CD4-positive, alpha-beta T cell treated with Interleukin-21 for 1 hour (primary cell): ENCODE measurements at regions not wholly inside any gene's neighbourhood (a gene's known extent, or its start where the extent isn't known, plus 50 kb on each side); places are given as distances from the start of the nearest gene placed in this dataset.

ENCODE experiments used
- DNase-seq: peaks from one replicate; pipeline ENCODE4 v3.0.0-alpha.2; 2020

- no peak for DNase-seq
Measured at GRCh38 chr10:121076776-121077715, 225.9 kb downstream of the WDR11 start.

GRCh38 chr10:121078036-121078435 is 226.9 kb downstream of the WDR11 start:
- no peak for DNase-seq

DNA sequence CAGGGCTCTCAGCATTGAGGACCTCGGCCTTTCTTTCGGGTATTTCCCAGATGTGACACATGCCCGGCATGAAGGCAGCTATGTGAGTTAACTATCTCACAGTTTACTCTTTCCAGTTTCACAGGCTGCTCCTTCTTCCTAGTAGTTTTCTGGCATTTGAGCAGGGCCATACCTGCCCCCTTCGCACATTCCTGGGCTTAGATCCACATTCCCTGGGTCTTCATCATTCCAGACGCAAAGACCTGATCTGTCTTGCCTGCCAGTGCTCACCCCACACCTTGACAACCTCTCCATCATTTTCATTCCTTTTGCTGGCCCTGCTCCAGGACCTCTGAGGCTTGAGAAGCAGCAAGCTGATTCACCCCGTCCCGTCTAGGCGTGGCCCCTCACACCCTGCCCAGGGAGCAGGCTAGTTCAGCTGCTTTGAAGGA is 227.5 kb downstream of the WDR11 start:
- DNase-seq = no peak

DNA sequence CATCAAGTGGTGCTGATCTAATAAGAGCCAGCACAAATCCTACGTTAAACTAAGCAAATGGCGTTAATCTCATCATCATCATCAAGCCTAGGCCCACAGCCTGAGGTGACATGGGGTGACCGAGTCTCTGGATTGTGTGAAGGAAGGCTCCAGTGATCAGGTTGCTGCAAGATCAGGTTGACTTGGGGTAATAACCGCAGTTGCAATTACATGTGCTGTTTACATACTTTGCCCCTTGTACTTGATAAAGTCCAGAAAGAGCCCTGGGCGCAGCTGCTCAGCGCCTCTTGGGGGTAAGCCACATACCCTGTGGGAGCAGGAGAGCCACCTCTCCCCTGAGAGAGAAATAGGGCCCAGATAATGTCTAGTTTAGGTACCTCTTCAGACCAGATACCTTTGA is 228.1 kb downstream of the WDR11 start:
- no peak for DNase-seq

- DNase-seq = no peak
Measured at GRCh38 chr10:121080281-121080891, 229.2 kb downstream of the WDR11 start.

DNA sequence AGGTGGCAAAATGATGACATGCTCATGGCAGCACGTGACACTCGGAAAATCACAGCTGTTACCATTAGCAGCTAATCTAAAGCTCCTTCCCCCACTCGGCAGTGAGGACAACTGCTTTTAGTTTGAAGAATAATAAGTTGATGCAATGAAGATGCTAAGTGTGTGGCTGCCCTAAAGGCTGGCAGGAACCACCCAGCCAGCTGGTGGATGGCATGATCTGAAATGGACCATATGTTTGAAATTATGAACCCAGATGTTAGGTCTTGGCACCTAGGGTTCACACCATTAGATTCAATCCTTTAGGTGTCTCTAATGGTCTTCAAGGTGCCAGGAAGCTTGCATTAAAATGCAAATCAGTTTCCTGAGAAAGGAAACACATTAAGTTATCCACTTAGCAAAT is 230.1 kb downstream of the WDR11 start:
- no peak for DNase-seq

DNA sequence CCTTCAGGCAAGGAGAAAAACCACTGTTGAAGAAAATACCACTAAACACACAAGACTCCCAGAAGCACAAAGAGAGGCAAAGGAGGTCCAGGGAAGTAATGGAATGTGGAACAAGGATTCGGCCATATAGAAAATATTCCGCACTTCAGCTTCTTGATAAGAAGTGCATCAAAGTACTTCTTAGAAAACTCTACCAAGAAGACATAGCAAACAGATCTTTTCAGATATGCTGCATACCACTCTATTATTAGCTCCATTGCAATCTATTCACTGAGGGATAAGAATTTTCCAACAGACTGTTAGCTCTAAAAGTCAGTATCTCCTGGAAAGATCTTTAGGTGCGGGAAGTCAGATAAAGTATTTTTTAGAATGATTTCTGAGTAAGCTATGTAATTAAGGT is 231.8 kb downstream of the WDR11 start:
- no peak for DNase-seq

- no peak for DNase-seq
Measured at GRCh38 chr10:121084016-121084674, 233.0 kb downstream of the WDR11 start.

DNA sequence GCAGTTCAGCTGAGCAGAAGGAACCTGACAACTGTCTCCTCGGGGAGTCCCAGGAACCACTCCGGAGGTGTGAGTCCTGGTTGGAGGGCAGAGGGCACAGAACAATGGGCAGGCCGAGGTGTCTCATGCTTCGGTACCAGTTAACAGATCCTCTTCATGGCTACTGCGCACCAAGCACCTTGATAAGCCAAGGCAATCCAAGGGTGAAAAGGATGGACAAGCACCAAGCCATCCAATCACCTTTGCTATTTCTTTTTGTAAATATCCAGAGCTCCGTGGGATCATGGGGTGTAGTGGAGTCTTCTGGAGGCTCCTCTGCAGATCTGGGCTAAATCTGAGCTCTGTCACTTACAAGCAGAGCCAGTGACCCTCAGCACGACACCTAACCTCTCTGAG is 233.5 kb downstream of the WDR11 start:
- no peak for DNase-seq

DNA sequence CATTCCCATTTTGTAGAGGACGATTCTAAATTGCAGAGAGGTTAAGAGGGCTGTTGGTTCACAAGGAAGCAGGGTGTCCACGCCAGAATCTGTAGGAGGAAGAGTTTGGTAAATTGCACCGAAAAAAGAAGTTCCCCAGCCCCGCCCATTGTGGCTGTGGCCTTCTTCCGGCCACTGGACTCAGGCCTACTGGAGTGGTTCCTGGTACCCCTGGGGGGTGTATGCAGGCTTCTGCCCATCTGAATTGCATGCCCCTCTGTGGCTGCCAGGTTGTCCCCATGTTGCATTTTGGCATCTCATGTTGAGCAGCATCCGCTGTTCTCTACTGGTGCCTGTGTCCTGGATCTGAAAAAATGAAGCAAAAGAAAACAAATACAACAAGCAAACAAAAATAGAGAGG is 234.2 kb downstream of the WDR11 start:
- no peak for DNase-seq

GRCh38 chr10:121087129-121087528 is 236.0 kb downstream of the WDR11 start:
- no peak for DNase-seq

DNA sequence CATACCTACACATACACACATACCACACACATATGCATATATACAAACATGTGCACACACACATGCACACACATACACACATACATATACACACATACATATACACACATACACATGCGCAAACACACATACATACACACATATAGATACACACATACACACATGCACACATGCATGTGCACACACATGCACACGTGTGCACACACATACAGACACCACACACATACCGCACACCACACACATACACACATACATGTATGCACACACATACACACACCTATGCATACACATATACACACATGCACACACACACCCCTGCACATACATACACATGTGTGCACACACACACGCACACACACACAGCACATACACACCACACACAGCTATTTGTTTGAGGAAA is 236.5 kb downstream of the WDR11 start:
- DNase-seq = no peak

GRCh38 chr10:121088524-121088923 is 237.4 kb downstream of the WDR11 start:
- DNase-seq = no peak

DNA sequence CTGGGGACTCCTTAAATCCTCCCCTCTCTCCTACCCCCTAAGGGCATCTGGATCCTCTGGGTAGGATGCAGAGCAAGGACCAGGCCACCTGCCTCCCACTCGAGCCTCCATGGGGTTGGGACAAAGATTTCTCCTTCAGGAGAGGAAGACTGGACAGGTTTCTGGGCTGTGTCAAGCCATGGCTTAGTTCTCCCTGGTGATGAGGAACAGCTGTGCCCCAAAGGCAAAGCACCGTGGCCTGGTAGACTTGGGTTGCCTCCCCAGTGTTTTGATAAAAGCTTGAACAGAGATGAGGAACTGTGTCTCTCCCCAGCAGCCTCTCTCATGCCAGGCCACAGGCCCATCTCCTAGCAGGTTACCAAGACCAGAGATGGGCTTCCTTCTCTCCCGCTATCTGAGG is 238.3 kb downstream of the WDR11 start:
- no peak for DNase-seq

DNA sequence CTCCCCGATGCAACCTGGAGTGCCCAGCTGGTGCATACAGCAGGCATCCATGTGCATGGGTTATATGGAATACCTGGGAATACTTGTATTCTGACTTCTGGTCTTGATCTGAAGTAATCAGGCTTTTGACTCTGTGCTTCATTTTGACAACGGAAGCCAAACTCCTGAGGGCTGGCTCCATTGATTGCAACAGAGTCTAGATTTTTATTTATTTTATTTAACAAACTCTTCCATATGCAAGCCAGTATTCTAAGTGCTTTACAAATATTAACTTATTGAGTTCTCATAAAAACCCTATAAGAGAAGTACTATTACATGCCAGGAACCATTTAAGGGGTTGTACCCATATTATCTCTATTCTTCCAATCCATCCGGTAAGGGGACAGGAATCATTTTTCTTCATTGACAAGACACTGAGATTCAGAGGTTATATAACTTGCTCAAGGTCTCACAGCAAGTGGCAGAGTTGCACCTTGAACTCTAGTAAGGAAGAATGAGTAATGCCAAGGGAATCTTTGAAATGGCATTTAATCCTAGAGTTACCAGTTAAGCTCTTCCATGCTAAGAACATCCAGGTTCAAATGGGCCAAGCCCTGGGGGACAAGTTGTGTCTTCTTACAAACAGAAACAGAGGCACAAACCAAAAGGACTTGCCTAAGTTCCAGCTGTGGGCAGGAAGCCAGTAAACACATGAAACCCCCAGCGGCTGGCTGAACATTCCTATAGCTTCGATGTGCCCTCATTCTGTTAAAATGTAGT is 241.0 kb downstream of the WDR11 start:
- DNase-seq = no peak

- no peak for DNase-seq
Measured at GRCh38 chr10:121092720-121093095, 241.5 kb downstream of the WDR11 start.

- DNase-seq = no peak
Measured at GRCh38 chr10:121096617-121097431, 245.7 kb downstream of the WDR11 start.

DNA sequence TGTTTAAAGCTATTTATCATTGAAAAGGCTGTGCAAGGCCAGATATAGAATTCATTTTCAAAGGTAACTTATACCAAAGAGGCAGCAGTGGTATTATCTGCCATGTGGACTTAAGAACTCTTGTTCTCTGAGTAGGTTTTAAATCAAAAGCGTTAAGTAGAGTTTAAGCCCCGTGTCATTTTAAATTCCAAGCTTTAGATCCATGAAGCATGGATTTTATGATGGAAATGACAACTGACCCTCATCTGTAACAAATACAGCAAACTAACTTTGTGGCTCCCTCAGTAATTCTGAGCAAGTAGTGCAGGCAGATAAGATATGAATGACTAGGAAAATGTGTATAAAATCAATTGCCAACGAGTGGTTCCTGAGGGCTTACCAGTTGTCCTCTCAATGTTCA is 247.0 kb downstream of the WDR11 start:
- DNase-seq = no peak

GRCh38 chr10:121098751-121099150 is 247.6 kb downstream of the WDR11 start:
- no peak for DNase-seq

DNA sequence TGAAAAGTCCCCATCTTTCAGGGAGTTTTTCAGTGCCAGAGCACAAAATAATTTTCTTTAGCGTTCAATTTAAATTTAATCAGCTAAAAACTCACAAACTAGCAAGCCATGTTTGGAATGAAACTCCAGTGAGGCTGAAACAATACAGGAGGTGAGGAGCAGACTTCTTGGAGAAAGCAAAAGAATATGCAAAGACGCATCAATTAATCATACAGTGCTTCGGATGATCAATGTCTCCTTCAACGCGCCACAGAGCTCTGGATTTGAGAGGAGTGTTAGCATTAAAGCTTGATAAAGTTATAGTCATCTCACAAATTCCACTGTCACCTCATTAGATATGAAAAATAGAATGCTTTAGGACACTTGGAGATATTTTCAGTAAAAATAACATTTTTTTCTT is 248.0 kb downstream of the WDR11 start:
- no peak for DNase-seq

- DNase-seq = no peak
Measured at GRCh38 chr10:121099592-121099991, 248.4 kb downstream of the WDR11 start.

DNA sequence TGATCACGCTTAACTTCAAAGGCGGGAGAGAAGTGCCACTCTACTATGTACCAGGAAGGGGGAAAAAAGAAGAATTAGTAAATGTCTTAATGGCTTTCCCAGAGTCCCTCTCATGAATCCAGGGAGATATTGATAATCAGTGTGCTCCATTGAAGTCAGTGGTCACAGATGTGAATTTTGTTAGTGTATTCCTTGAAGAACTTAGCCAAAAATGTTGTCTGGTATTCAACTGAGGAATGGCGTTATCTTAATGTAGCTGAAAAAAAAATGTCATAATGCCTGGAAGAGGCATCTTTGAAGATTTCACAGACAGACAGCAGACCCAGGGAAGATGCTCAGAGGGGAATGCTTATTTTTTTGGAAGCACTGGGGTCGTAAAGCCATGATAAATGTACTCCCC is 250.4 kb downstream of the WDR11 start:
- no peak for DNase-seq
